ENCODE measurements at regions not wholly inside any gene's neighbourhood (a gene's known extent, or its start where the extent isn't known, plus 50 kb on each side); places are given as distances from the start of the nearest gene placed in this dataset.

- Histone ChIP-seq H3K27ac (replicated peaks) (no peak overlapping the region), H3K27me3 (ENCODE audit: insufficient read depth, poor library complexity, severe bottlenecking) (no peaks in the 10 kb centered on the region), H3K4me3 (replicated peaks; ENCODE audit: insufficient read depth, low read length) (no peak overlapping the region)
- DNase-seq (ENCODE audit: low read depth in 1 of 2, low spot score in 1 of 2) = no peak
- TF ChIP-seq POLR2AphosphoS5 (IDR thresholded peaks at IDR 0.05; ENCODE audit: low read depth) (no peak), REST (IDR thresholded peaks at IDR 0.05; ENCODE audit: insufficient replicate concordance, low read depth) (no peak), SPI1 (IDR thresholded peaks at IDR 0.05; ENCODE audit: borderline replicate concordance, low read depth) (no peak), GABPA (IDR thresholded peaks at IDR 0.05; ENCODE audit: low read depth) (no peak), CTCF (IDR thresholded peaks at IDR 0.05; ENCODE audit: insufficient read depth, low read length) (no peak)
These were observed 189.6 kb upstream of the PTGFR start for GRCh38 chr1:78301141-78301540.

- no peak for DNase-seq (ENCODE audit: low read depth in 1 of 2, low spot score in 1 of 2)
- no peak overlapping the region for H3K4me3 ChIP-seq (replicated peaks; ENCODE audit: insufficient read depth, low read length)
- no peaks in the 10 kb centered on the region for H3K27me3 ChIP-seq (ENCODE audit: insufficient read depth, poor library complexity, severe bottlenecking)
- H3K27ac ChIP-seq (replicated peaks) = no peak overlapping the region
- TF ChIP-seq CTCF (IDR thresholded peaks at IDR 0.05; ENCODE audit: insufficient read depth, low read length) (no peak), GABPA (IDR thresholded peaks at IDR 0.05; ENCODE audit: low read depth) (no peak), POLR2AphosphoS5 (IDR thresholded peaks at IDR 0.05; ENCODE audit: low read depth) (no peak), REST (IDR thresholded peaks at IDR 0.05; ENCODE audit: insufficient replicate concordance, low read depth) (no peak), SPI1 (IDR thresholded peaks at IDR 0.05; ENCODE audit: borderline replicate concordance, low read depth) (no peak)
These were observed 187.2 kb upstream of the PTGFR start for GRCh38 chr1:78303620-78304019.

- H3K4me3 ChIP-seq (replicated peaks; ENCODE audit: insufficient read depth, low read length) = no peak overlapping the region
- no peak overlapping the region for H3K27ac ChIP-seq (replicated peaks)
- DNase-seq (ENCODE audit: low read depth in 1 of 2, low spot score in 1 of 2) = no peak
- no peaks in the 10 kb centered on the region for H3K27me3 ChIP-seq (ENCODE audit: insufficient read depth, poor library complexity, severe bottlenecking)
- TF ChIP-seq REST (IDR thresholded peaks at IDR 0.05; ENCODE audit: insufficient replicate concordance, low read depth) = no peak
- no peak for TF ChIP-seq GABPA (IDR thresholded peaks at IDR 0.05; ENCODE audit: low read depth)
These were observed 186.4 kb upstream of the PTGFR start for GRCh38 chr1:78304341-78304740.

- Histone ChIP-seq H3K4me3 (replicated peaks; ENCODE audit: insufficient read depth, low read length) (no peak overlapping the region), H3K27me3 (ENCODE audit: insufficient read depth, poor library complexity, severe bottlenecking) (no peaks in the 10 kb centered on the region), H3K27ac (replicated peaks) (no peak overlapping the region)
- no peak for DNase-seq (ENCODE audit: low read depth in 1 of 2, low spot score in 1 of 2)
- TF ChIP-seq GABPA (IDR thresholded peaks at IDR 0.05; ENCODE audit: low read depth) (no peak), POLR2AphosphoS5 (IDR thresholded peaks at IDR 0.05; ENCODE audit: low read depth) (no peak), SPI1 (IDR thresholded peaks at IDR 0.05; ENCODE audit: borderline replicate concordance, low read depth) (no peak), CTCF (IDR thresholded peaks at IDR 0.05; ENCODE audit: insufficient read depth, low read length) (no peak), REST (IDR thresholded peaks at IDR 0.05; ENCODE audit: insufficient replicate concordance, low read depth) (no peak)
These were observed 186.0 kb upstream of the PTGFR start for GRCh38 chr1:78304761-78305160.

All from HL-60 (cell line).